Muscle layer of colon (tissue), 2 donors: ENCODE measurements at regions not wholly inside any gene's neighbourhood (a gene's known extent, or its start where the extent isn't known, plus 50 kb on each side); places are given as distances from the start of the nearest gene placed in this dataset.
"Not testable (repeated sequence)": the region's sequence is repeated elsewhere in the genome, so short reads cannot be mapped to it uniquely, and the experiment has no call there.

ENCODE experiments used
- H3K27ac ChIP-seq: one replicate; pipeline ENCODE4 v1.7.0; 2013; ENCODE audit warnings: low read depth, mild to moderate bottlenecking, low read length, moderate library complexity
- H3K27me3 ChIP-seq, 2 donors: one replicate each; pipeline ENCODE4 v1.7.0; 2013; ENCODE audit warnings: low read length in 2 of 2, mild to moderate bottlenecking in 2 of 2; ENCODE audit not compliant: insufficient read depth in 2 of 2, control insufficient read depth in 1 of 2
- H3K36me3 ChIP-seq: one replicate; pipeline ENCODE4 v1.7.0; 2013; ENCODE audit warnings: mild to moderate bottlenecking, low read length; ENCODE audit not compliant: insufficient read depth
- H3K4me1 ChIP-seq: one replicate; pipeline ENCODE4 v1.7.0; 2013; ENCODE audit warnings: mild to moderate bottlenecking, low read length; ENCODE audit not compliant: insufficient read depth
- H3K4me3 ChIP-seq, 2 donors: one replicate each; pipeline ENCODE4 v1.7.0; 2013; ENCODE audit warnings: low read length in 2 of 2, low read depth in 1 of 2, mild to moderate bottlenecking in 1 of 2, moderate library complexity in 1 of 2
- H3K9ac ChIP-seq: one replicate; pipeline ENCODE4 v1.7.0; 2013; ENCODE audit warnings: low read length
- H3K9me3 ChIP-seq: one replicate; pipeline ENCODE4 v1.7.0; 2013; ENCODE audit warnings: mild to moderate bottlenecking, low read length
- donor health status: abdominal sarcoma.
- donor health status: Adenocarcinoma of cecum.

- H3K4me3 ChIP-seq, result no peak overlapping the region
- no peak overlapping the region for H3K27ac ChIP-seq
- no peaks in the 10 kb centered on the region for H3K9me3 ChIP-seq
- H3K4me1 ChIP-seq, result no peaks in the 10 kb centered on the region
- H3K9ac ChIP-seq, result no peak overlapping the region
- no peaks in the 10 kb centered on the region for H3K36me3 ChIP-seq
- no peaks in the 10 kb centered on the region for H3K27me3 ChIP-seq
Measured at GRCh38 chrX:10676235-10676957, 56.0 kb upstream of the MID1 start.

- Histone ChIP-seq H3K27ac (no peak overlapping the region), H3K27me3 (no peaks in the 10 kb centered on the region), H3K36me3 (no peaks in the 10 kb centered on the region), H3K9ac (no peak overlapping the region), H3K4me1 (no peaks in the 10 kb centered on the region), H3K9me3 (no peaks in the 10 kb centered on the region), H3K4me3 (no peak overlapping the region)
Measured at GRCh38 chrX:10677490-10677889, 57.1 kb upstream of the MID1 start.

GRCh38 chrX:10679387-10679786 is 59.0 kb upstream of the MID1 start:
- H3K4me1 ChIP-seq, result no peaks in the 10 kb centered on the region
- H3K27ac ChIP-seq, result no peak overlapping the region
- no peaks in the 10 kb centered on the region for H3K27me3 ChIP-seq
- no peak overlapping the region for H3K9ac ChIP-seq
- no peaks in the 10 kb centered on the region for H3K36me3 ChIP-seq
- H3K4me3 ChIP-seq, result no peak overlapping the region
- no peaks in the 10 kb centered on the region for H3K9me3 ChIP-seq

GRCh38 chrX:10681167-10681566 is 60.8 kb upstream of the MID1 start:
- Histone ChIP-seq H3K27me3 (no peaks in the 10 kb centered on the region), H3K9ac (no peak overlapping the region), H3K36me3 (no peaks in the 10 kb centered on the region), H3K4me1 (no peaks in the 10 kb centered on the region), H3K27ac (no peak overlapping the region), H3K9me3 (no peaks in the 10 kb centered on the region), H3K4me3 (no peak overlapping the region)

- not testable (repeated sequence) for H3K36me3 ChIP-seq, H3K9ac ChIP-seq, H3K27me3 ChIP-seq, H3K4me1 ChIP-seq, H3K27ac ChIP-seq, H3K9me3 ChIP-seq, H3K4me3 ChIP-seq
Measured at GRCh38 chrX:10683631-10684030, 63.2 kb upstream of the MID1 start.

GRCh38 chrX:10685923-10686595 is 65.7 kb upstream of the MID1 start:
- H3K27ac ChIP-seq, result no peak overlapping the region
- H3K4me1 ChIP-seq, result no peaks in the 10 kb centered on the region
- no peak overlapping the region for H3K4me3 ChIP-seq
- no peaks in the 10 kb centered on the region for H3K27me3 ChIP-seq
- H3K36me3 ChIP-seq, result no peaks in the 10 kb centered on the region
- no peak overlapping the region for H3K9ac ChIP-seq
- H3K9me3 ChIP-seq, result no peaks in the 10 kb centered on the region

GRCh38 chrX:10691751-10692150 is 71.4 kb upstream of the MID1 start:
- H3K9me3 ChIP-seq, H3K36me3 ChIP-seq, H3K4me3 ChIP-seq, H3K27me3 ChIP-seq, H3K4me1 ChIP-seq, H3K27ac ChIP-seq, H3K9ac ChIP-seq: not testable (repeated sequence)

GRCh38 chrX:10697616-10698317 is 77.4 kb upstream of the MID1 start:
- Histone ChIP-seq H3K27me3 (no peaks in the 10 kb centered on the region), H3K4me3 (no peak overlapping the region), H3K4me1 (no peaks in the 10 kb centered on the region), H3K27ac (no peak overlapping the region), H3K9ac (no peak overlapping the region), H3K36me3 (no peaks in the 10 kb centered on the region), H3K9me3 (no peaks in the 10 kb centered on the region)

- Histone ChIP-seq H3K4me1 (no peaks in the 10 kb centered on the region), H3K9me3 (no peaks in the 10 kb centered on the region), H3K36me3 (no peaks in the 10 kb centered on the region), H3K27ac (no peak overlapping the region), H3K4me3 (no peak overlapping the region), H3K9ac (no peak overlapping the region), H3K27me3 (no peaks in the 10 kb centered on the region)
Measured at GRCh38 chrX:10698318-10698640, 77.9 kb upstream of the MID1 start.

- Histone ChIP-seq H3K9ac (no peak overlapping the region), H3K4me3 (no peak overlapping the region), H3K27me3 (no peaks in the 10 kb centered on the region), H3K36me3 (no peaks in the 10 kb centered on the region), H3K4me1 (no peaks in the 10 kb centered on the region), H3K27ac (no peak overlapping the region), H3K9me3 (no peaks in the 10 kb centered on the region)
Measured at GRCh38 chrX:10702031-10702430, 81.6 kb upstream of the MID1 start.

- not testable (repeated sequence) for H3K27ac ChIP-seq, H3K4me1 ChIP-seq, H3K36me3 ChIP-seq, H3K27me3 ChIP-seq, H3K4me3 ChIP-seq, H3K9me3 ChIP-seq, H3K9ac ChIP-seq
Measured at GRCh38 chrX:10706342-10706741, 86.0 kb upstream of the MID1 start.

- Histone ChIP-seq H3K27ac (no peak overlapping the region), H3K4me1 (no peaks in the 10 kb centered on the region), H3K27me3 (no peaks in the 10 kb centered on the region), H3K4me3 (no peak overlapping the region), H3K36me3 (no peaks in the 10 kb centered on the region), H3K9ac (no peak overlapping the region), H3K9me3 (no peaks in the 10 kb centered on the region)
Measured at GRCh38 chrX:10707773-10708172, 87.4 kb upstream of the MID1 start.
